ENCODE measurements at regions not wholly inside any gene's neighbourhood (a gene's known extent, or its start where the extent isn't known, plus 50 kb on each side); places are given as distances from the start of the nearest gene placed in this dataset.

GRCh38 chr1:224492015-224492414 is 57.4 kb upstream of the WDR26 start:
- Histone ChIP-seq H3K9ac (ENCODE audit: low read length) (no peak overlapping the region), H3K36me3 (ENCODE audit: insufficient read depth, low read length) (no peaks in the 10 kb centered on the region), H4K20me1 (ENCODE audit: insufficient read depth, low read length) (no peaks in the 10 kb centered on the region), H3K4me3 (ENCODE audit: insufficient read depth, low read depth, low read length) (no peak overlapping the region), H3K9me3 (ENCODE audit: insufficient read depth, low read depth, low read length) (no peaks in the 10 kb centered on the region), H3K27ac (ENCODE audit: low read depth, low read length) (no peak overlapping the region), H2AFZ (ENCODE audit: low read depth, low read length) (no peak overlapping the region), H3K79me2 (ENCODE audit: insufficient read depth, low read length) (no peaks in the 10 kb centered on the region), H3K4me2 (ENCODE audit: low read length) (no peak overlapping the region), H3K4me1 (ENCODE audit: insufficient read depth, low read length) (peaks cover 6% of the 10 kb centered on the region), H3K27me3 (ENCODE audit: insufficient read depth, low read length) (no peaks in the 10 kb centered on the region)
- Mint-ChIP-seq H3K4me3 (ENCODE audit: unreplicated experiment) (no peak overlapping the region), H3K4me1 (ENCODE audit: low read depth, unreplicated experiment) (peaks cover 7% of the 10 kb centered on the region), H3K27ac (ENCODE audit: unreplicated experiment) (no peak overlapping the region), H3K27me3 (ENCODE audit: low read depth, unreplicated experiment) (peaks cover 2% of the 10 kb centered on the region), H3K36me3 (ENCODE audit: low read depth, unreplicated experiment) (peaks cover 2% of the 10 kb centered on the region), H3K9me3 (ENCODE audit: unreplicated experiment) (peaks cover 10% of the 10 kb centered on the region)
- DNase-seq (ENCODE audit: low read depth): no peak
- FAIRE-seq: no peak
- TF ChIP-seq EZH2 (IDR thresholded peaks at IDR 0.05; ENCODE audit: insufficient read depth, low read length): no peak
- TF ChIP-seq CTCF (IDR thresholded peaks at IDR 0.05; ENCODE audit: insufficient read depth, low read depth, low read length): no peak

- Mint-ChIP-seq H3K27ac (ENCODE audit: unreplicated experiment) (no peak overlapping the region), H3K9me3 (ENCODE audit: unreplicated experiment) (peaks cover 11% of the 10 kb centered on the region), H3K4me3 (ENCODE audit: unreplicated experiment) (no peak overlapping the region), H3K4me1 (ENCODE audit: low read depth, unreplicated experiment) (peaks cover 11% of the 10 kb centered on the region), H3K36me3 (ENCODE audit: low read depth, unreplicated experiment) (peaks cover 2% of the 10 kb centered on the region), H3K27me3 (ENCODE audit: low read depth, unreplicated experiment) (peaks cover 2% of the 10 kb centered on the region)
- H3K4me1 ChIP-seq (ENCODE audit: insufficient read depth, low read length): peaks cover 10% of the 10 kb centered on the region
- no peak for DNase-seq (ENCODE audit: low read depth)
- H3K9me3 ChIP-seq (ENCODE audit: insufficient read depth, low read depth, low read length): no peaks in the 10 kb centered on the region
- H3K4me3 ChIP-seq (ENCODE audit: insufficient read depth, low read depth, low read length): no peak overlapping the region
- no peak overlapping the region for H2AFZ ChIP-seq (ENCODE audit: low read depth, low read length)
- H4K20me1 ChIP-seq (ENCODE audit: insufficient read depth, low read length): no peaks in the 10 kb centered on the region
- TF ChIP-seq EZH2 (IDR thresholded peaks at IDR 0.05; ENCODE audit: insufficient read depth, low read length): no peak
- TF ChIP-seq CTCF (IDR thresholded peaks at IDR 0.05; ENCODE audit: insufficient read depth, low read depth, low read length): no peak
- no peaks in the 10 kb centered on the region for H3K79me2 ChIP-seq (ENCODE audit: insufficient read depth, low read length)
- FAIRE-seq: no peak
- H3K9ac ChIP-seq (ENCODE audit: low read length): no peak overlapping the region
- no peak overlapping the region for H3K4me2 ChIP-seq (ENCODE audit: low read length)
- H3K27me3 ChIP-seq (ENCODE audit: insufficient read depth, low read length): no peaks in the 10 kb centered on the region
- H3K27ac ChIP-seq (ENCODE audit: low read depth, low read length): no peak overlapping the region
- no peaks in the 10 kb centered on the region for H3K36me3 ChIP-seq (ENCODE audit: insufficient read depth, low read length)
These were observed 58.0 kb upstream of the WDR26 start for GRCh38 chr1:224492632-224493031.

DNA sequence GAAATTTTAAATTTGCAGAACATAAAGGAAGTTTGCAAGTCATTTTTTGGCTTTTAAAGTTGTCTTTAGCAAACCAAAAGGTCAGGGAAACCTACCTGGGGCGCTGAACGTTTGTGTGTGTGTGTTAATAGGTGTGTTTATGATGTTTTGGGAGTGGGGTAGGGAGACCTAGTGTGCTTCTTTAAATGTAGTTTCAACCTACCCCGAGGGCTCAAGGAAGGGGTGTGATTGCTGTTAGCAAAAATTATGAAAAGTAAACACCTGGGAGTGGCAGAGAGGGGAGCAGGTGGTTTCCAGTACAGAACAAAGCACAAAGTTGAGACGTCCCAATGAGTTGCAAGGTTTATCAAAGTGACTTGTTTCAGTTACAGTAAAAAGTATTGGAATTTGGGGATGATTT is 58.7 kb upstream of the WDR26 start:
- no peak overlapping the region for H3K27ac ChIP-seq (ENCODE audit: low read depth, low read length)
- Mint-ChIP-seq H3K27ac (ENCODE audit: unreplicated experiment) (no peak overlapping the region), H3K4me3 (ENCODE audit: unreplicated experiment) (no peak overlapping the region), H3K36me3 (ENCODE audit: low read depth, unreplicated experiment) (peaks cover 2% of the 10 kb centered on the region), H3K9me3 (ENCODE audit: unreplicated experiment) (peaks cover 11% of the 10 kb centered on the region), H3K4me1 (ENCODE audit: low read depth, unreplicated experiment) (peaks cover 18% of the 10 kb centered on the region), H3K27me3 (ENCODE audit: low read depth, unreplicated experiment) (peaks cover 2% of the 10 kb centered on the region)
- FAIRE-seq: no peak
- TF ChIP-seq CTCF (IDR thresholded peaks at IDR 0.05; ENCODE audit: insufficient read depth, low read depth, low read length) (no peak), EZH2 (IDR thresholded peaks at IDR 0.05; ENCODE audit: insufficient read depth, low read length) (no peak)
- H3K4me1 ChIP-seq (ENCODE audit: insufficient read depth, low read length): peaks cover 16% of the 10 kb centered on the region
- H3K9me3 ChIP-seq (ENCODE audit: insufficient read depth, low read depth, low read length): no peaks in the 10 kb centered on the region
- H3K27me3 ChIP-seq (ENCODE audit: insufficient read depth, low read length): no peaks in the 10 kb centered on the region
- no peak overlapping the region for H3K4me3 ChIP-seq (ENCODE audit: insufficient read depth, low read depth, low read length)
- H4K20me1 ChIP-seq (ENCODE audit: insufficient read depth, low read length): no peaks in the 10 kb centered on the region
- H2AFZ ChIP-seq (ENCODE audit: low read depth, low read length): no peak overlapping the region
- no peak overlapping the region for H3K4me2 ChIP-seq (ENCODE audit: low read length)
- no peaks in the 10 kb centered on the region for H3K79me2 ChIP-seq (ENCODE audit: insufficient read depth, low read length)
- DNase-seq (ENCODE audit: low read depth): no peak
- H3K9ac ChIP-seq (ENCODE audit: low read length): no peak overlapping the region
- H3K36me3 ChIP-seq (ENCODE audit: insufficient read depth, low read length): no peaks in the 10 kb centered on the region

All from astrocyte (in vitro differentiated cells and primary cell).